ENCODE measurements at regions not wholly inside any gene's neighbourhood (a gene's known extent, or its start where the extent isn't known, plus 50 kb on each side); places are given as distances from the start of the nearest gene placed in this dataset.

DNA sequence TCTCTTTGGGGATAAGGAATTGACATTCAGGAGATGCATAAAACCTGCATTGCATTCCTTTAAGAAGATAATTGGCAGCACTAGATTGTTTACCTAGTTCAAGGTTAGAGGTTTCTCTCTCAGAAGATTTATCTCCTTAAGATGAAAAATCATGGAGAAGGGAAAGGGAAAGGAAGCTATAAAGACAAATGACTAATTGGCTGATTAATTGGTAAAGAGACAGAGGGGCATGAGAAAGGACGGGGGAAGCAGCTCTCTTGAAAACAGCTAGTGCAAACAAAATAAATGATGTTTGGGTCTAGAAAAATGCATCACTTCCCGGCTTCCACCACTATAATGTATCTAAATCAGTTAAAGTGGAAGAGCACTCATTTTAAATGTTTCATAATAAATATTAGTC is 941.2 kb downstream of the XPNPEP1 start:
- TF ChIP-seq, protein P1, sequence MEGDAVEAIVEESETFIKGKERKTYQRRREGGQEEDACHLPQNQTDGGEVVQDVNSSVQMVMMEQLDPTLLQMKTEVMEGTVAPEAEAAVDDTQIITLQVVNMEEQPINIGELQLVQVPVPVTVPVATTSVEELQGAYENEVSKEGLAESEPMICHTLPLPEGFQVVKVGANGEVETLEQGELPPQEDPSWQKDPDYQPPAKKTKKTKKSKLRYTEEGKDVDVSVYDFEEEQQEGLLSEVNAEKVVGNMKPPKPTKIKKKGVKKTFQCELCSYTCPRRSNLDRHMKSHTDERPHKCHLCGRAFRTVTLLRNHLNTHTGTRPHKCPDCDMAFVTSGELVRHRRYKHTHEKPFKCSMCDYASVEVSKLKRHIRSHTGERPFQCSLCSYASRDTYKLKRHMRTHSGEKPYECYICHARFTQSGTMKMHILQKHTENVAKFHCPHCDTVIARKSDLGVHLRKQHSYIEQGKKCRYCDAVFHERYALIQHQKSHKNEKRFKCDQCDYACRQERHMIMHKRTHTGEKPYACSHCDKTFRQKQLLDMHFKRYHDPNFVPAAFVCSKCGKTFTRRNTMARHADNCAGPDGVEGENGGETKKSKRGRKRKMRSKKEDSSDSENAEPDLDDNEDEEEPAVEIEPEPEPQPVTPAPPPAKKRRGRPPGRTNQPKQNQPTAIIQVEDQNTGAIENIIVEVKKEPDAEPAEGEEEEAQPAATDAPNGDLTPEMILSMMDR (IDR thresholded peaks at IDR 0.05) = no peak
- TF ChIP-seq EP300 (IDR thresholded peaks at IDR 0.05) (no peak), POLR2A (IDR thresholded peaks at IDR 0.05) (no peak), POLR2AphosphoS5 (IDR thresholded peaks at IDR 0.05) (no peak)

Data from upper lobe of left lung (tissue), 4 donors.